ENCODE measurements at regions not wholly inside any gene's neighbourhood (a gene's known extent, or its start where the extent isn't known, plus 50 kb on each side); places are given as distances from the start of the nearest gene placed in this dataset.

GRCh38 chr9:106082621-106083020 lies 388.3 kb downstream of the TMEM38B start:
- POLR2A ChIA-PET: no interaction called here
- Histone ChIP-seq H3K79me2 (ENCODE audit: control insufficient read depth, insufficient read depth, low read length) (no peaks in the 10 kb centered on the region), H3K27me3 (ENCODE audit: control insufficient read depth in 2 of 2, insufficient read depth in 2 of 2, low read length in 2 of 2) (no peaks in the 10 kb centered on the region), H3K4me1 (ENCODE audit: control insufficient read depth, extremely low read depth, insufficient read depth, low read length) (no peaks in the 10 kb centered on the region), H3K9me1 (replicated peaks; ENCODE audit: control insufficient read depth, extremely low read depth, insufficient read depth, low read length) (no peaks in the 10 kb centered on the region), H4K20me1 (replicated peaks; ENCODE audit: control insufficient read depth, extremely low read depth, insufficient read depth, low read length) (no peaks in the 10 kb centered on the region), H3K27ac (ENCODE audit: insufficient read depth, low read depth, low read length) (no peak overlapping the region), H3K36me3 (ENCODE audit: control insufficient read depth in 2 of 2, extremely low read depth in 1 of 2, insufficient read depth in 2 of 2, low read length in 2 of 2) (no peaks in the 10 kb centered on the region), H3K9ac (replicated peaks; ENCODE audit: extremely low read depth, insufficient read depth, low read length) (no peak overlapping the region), H3K4me2 (ENCODE audit: insufficient read depth, low read length) (no peak overlapping the region), H3K9me3 (replicated peaks; ENCODE audit: control insufficient read depth, insufficient read depth, low read length) (peaks cover 4% of the 10 kb centered on the region), H2AFZ (ENCODE audit: low read depth, low read length) (no peak overlapping the region), H3K4me3 (replicated peaks in 1 of 3; ENCODE audit: insufficient read depth in 1 of 3, low read depth in 1 of 3, low read length in 3 of 3) (no peak overlapping the region)
- FAIRE-seq: no peak
- intact Hi-C loops (cut with micrococcal nuclease) (no loop called here), dilution Hi-C loops (cut with MboI; ENCODE audit: extremely low pct_ligation_motif_present, low sequenced_read_pairs) (no loop called here)
- no peak for DNase-seq (ENCODE audit: low read depth, low spot score)
- BruUV-seq (replicated peaks): no TSS peak
- CTCF ChIA-PET: no interaction called here
- no peak for TF ChIP-seq MAX (IDR thresholded peaks at IDR 0.05; ENCODE audit: insufficient read depth, insufficient read length)
- TF ChIP-seq EZH2 (IDR thresholded peaks at IDR 0.05; ENCODE audit: borderline replicate concordance, low read depth, low read length, severe bottlenecking): no peak
- no peak for TF ChIP-seq GATA2 (IDR thresholded peaks at IDR 0.05; ENCODE audit: insufficient read depth, insufficient read length, low read depth, low read length)
- no peak for TF ChIP-seq FOS (IDR thresholded peaks at IDR 0.05; ENCODE audit: borderline replicate concordance, insufficient read depth, low read length)
- no peak for TF ChIP-seq POLR2AphosphoS5 (IDR thresholded peaks at IDR 0.05; ENCODE audit: insufficient read depth, low read depth, low read length)
- TF ChIP-seq MYC (IDR thresholded peaks at IDR 0.05; ENCODE audit: low read depth, low read length): no peak
- TF ChIP-seq POLR2A (IDR thresholded peaks at IDR 0.05; ENCODE audit: low read depth, low read length): no peak
- no peak for TF ChIP-seq CTCF (IDR thresholded peaks at IDR 0.05; ENCODE audit: extremely low read depth in 1 of 2, insufficient read depth in 1 of 2, low read depth in 1 of 2, low read length in 2 of 2)
